ENCODE measurements at regions not wholly inside any gene's neighbourhood (a gene's known extent, or its start where the extent isn't known, plus 50 kb on each side); places are given as distances from the start of the nearest gene placed in this dataset.

GRCh38 chr2:223526106-223526505 lies 76.1 kb downstream of the SCG2 start:
- no peak for TF ChIP-seq CTCF (IDR thresholded peaks at IDR 0.05)
- Mint-ChIP-seq H3K4me3 (no peak overlapping the region), H3K27me3 (no peaks in the 10 kb centered on the region), H3K4me1 (ENCODE audit: low read depth) (no peaks in the 10 kb centered on the region), H3K36me3 (ENCODE audit: low read depth) (no peaks in the 10 kb centered on the region), H3K27ac (no peak overlapping the region), H3K9me3 (peaks cover 2% of the 10 kb centered on the region)
- ChIA-PET POLR2A (no interaction called here), CTCF (no interaction called here)
- intact Hi-C loops (cut with micrococcal nuclease) = no loop called here
- ATAC-seq (no peak), DNase-seq (no peak)

- Mint-ChIP-seq H3K36me3 (ENCODE audit: low read depth) (no peaks in the 10 kb centered on the region), H3K27me3 (no peaks in the 10 kb centered on the region), H3K9me3 (peaks cover 2% of the 10 kb centered on the region), H3K4me3 (no peak overlapping the region), H3K27ac (no peak overlapping the region), H3K4me1 (ENCODE audit: low read depth) (no peaks in the 10 kb centered on the region)
- intact Hi-C loops (cut with micrococcal nuclease) = no loop called here
- no peak for TF ChIP-seq CTCF (IDR thresholded peaks at IDR 0.05)
- CTCF ChIA-PET = no interaction called here
- DNase-seq (no peak), ATAC-seq (no peak)
- POLR2A ChIA-PET = no interaction called here
These were observed 74.1 kb downstream of the SCG2 start for GRCh38 chr2:223528036-223528435.

DNA sequence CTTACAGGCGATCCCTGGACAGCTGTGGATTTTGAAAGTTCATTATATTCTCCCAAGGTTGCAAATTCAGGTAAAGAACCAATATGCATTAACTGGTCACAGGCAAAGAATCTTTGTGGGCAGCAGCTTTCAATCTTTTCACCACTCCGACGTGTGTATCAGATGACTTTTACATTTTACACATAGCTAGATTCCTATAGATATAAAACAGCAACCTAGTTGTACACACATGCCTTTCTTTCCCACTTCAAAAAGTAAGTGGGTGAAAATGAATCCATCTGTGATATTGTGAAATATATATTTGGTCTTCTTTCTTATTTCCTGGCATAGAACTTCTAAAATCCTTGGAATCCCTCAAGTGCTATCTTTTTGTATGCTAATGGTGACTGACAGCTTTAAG lies 72.5 kb downstream of the SCG2 start:
- no peak for DNase-seq
- no peaks in the 10 kb centered on the region for H3K4me1 Mint-ChIP-seq (ENCODE audit: low read depth)
- intact Hi-C loops (cut with micrococcal nuclease) = no loop called here
- no peak overlapping the region for H3K4me3 Mint-ChIP-seq
- TF ChIP-seq CTCF (IDR thresholded peaks at IDR 0.05) = no peak
- no peak overlapping the region for H3K27ac Mint-ChIP-seq
- ChIA-PET CTCF (no interaction called here), POLR2A (no interaction called here)
- no peaks in the 10 kb centered on the region for H3K27me3 Mint-ChIP-seq
- no peak for ATAC-seq
- H3K36me3 Mint-ChIP-seq (ENCODE audit: low read depth) = no peaks in the 10 kb centered on the region
- H3K9me3 Mint-ChIP-seq = peaks cover 2% of the 10 kb centered on the region

DNA sequence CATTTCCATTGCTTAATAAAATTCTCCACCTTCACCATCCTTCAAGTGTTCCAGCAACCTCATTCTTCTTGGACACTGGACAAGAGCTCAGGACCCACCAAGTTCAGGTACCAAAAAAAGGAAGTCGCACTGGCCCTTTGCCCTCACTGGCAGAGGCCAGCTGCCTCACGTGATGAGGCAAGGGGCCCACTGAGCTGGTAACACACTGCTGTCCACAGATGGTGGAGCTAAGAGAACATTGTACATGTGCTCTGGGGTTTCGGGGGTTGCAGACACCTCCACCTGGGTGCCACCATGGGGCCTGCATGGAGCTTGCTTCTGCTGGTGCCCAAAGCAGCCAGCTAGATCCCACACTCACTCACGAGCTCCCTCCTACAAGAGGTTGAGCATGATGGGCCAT lies 71.3 kb downstream of the SCG2 start:
- no peak for TF ChIP-seq CTCF (IDR thresholded peaks at IDR 0.05)
- CTCF ChIA-PET = no interaction called here
- POLR2A ChIA-PET = no interaction called here
- Mint-ChIP-seq H3K27ac (no peak overlapping the region), H3K36me3 (ENCODE audit: low read depth) (no peaks in the 10 kb centered on the region), H3K27me3 (no peaks in the 10 kb centered on the region), H3K9me3 (peaks cover 2% of the 10 kb centered on the region), H3K4me3 (no peak overlapping the region), H3K4me1 (ENCODE audit: low read depth) (no peaks in the 10 kb centered on the region)
- intact Hi-C loops (cut with micrococcal nuclease) = no loop called here
- DNase-seq (no peak), ATAC-seq (no peak)

DNA sequence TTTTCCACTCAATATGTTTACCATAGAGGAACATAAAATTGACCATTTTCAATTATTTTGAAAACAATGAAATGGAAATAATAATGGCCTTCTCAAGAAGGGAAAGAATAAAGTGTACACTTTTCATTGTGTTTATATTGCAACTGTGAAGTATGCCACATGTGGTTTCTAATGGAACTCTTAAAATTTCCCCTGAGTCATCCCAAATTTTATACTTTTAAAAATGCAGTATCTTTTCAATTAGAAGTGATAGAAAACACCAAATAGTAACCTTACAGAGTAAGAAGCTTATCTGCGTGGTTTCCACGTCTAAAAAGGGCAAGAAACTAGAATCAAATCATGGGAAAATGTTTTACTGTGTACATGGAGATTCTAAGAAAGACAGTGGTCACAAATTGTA lies 70.0 kb downstream of the SCG2 start:
- Mint-ChIP-seq H3K27me3 (no peaks in the 10 kb centered on the region), H3K4me3 (no peak overlapping the region), H3K36me3 (ENCODE audit: low read depth) (no peaks in the 10 kb centered on the region), H3K27ac (no peak overlapping the region), H3K4me1 (ENCODE audit: low read depth) (no peaks in the 10 kb centered on the region), H3K9me3 (peaks cover 2% of the 10 kb centered on the region)
- ChIA-PET POLR2A (no interaction called here), CTCF (no interaction called here)
- ATAC-seq = no peak
- no peak for DNase-seq
- intact Hi-C loops (cut with micrococcal nuclease) = no loop called here
- TF ChIP-seq CTCF (IDR thresholded peaks at IDR 0.05) = no peak

Measured in activated CD8-positive, alpha-beta T cell treated with anti-CD3 and anti-CD28 coated beads for 36 hours (primary cell).